ENCODE measurements at regions not wholly inside any gene's neighbourhood (a gene's known extent, or its start where the extent isn't known, plus 50 kb on each side); places are given as distances from the start of the nearest gene placed in this dataset.

GRCh38 chr12:34526946-34527345 lies 504.6 kb downstream of the ALG10 start:
- Mint-ChIP-seq H3K27me3 (no peaks in the 10 kb centered on the region), H3K9me3 (peaks cover 47% of the 10 kb centered on the region), H3K27ac (no peak overlapping the region), H3K36me3 (ENCODE audit: low read depth) (no peaks in the 10 kb centered on the region), H3K4me1 (ENCODE audit: low read depth) (no peaks in the 10 kb centered on the region), H3K4me3 (no peak overlapping the region)
- ChIA-PET POLR2A (no interaction called here), CTCF (no interaction called here)
- ATAC-seq: no peak
- intact Hi-C loops (cut with micrococcal nuclease): no loop called here
- no peak for TF ChIP-seq CTCF (IDR thresholded peaks at IDR 0.05)
- no peak for DNase-seq

- Mint-ChIP-seq H3K36me3 (ENCODE audit: low read depth) (peaks cover 4% of the 10 kb centered on the region), H3K27ac (no peak overlapping the region), H3K4me1 (ENCODE audit: low read depth) (no peaks in the 10 kb centered on the region), H3K4me3 (no peak overlapping the region), H3K27me3 (no peaks in the 10 kb centered on the region), H3K9me3 (peaks cover 37% of the 10 kb centered on the region)
- intact Hi-C loops (cut with micrococcal nuclease): no loop called here
- DNase-seq (no peak), ATAC-seq (no peak)
- ChIA-PET CTCF (no interaction called here), POLR2A (no interaction called here)
- no peak for TF ChIP-seq CTCF (IDR thresholded peaks at IDR 0.05)
Observed at GRCh38 chr12:34547276-34547675, 525.0 kb downstream of the ALG10 start.

- H3K36me3 Mint-ChIP-seq (ENCODE audit: low read depth): peaks cover 2% of the 10 kb centered on the region
- peaks cover 56% of the 10 kb centered on the region for H3K9me3 Mint-ChIP-seq
- no peak overlapping the region for H3K27ac Mint-ChIP-seq
- H3K4me1 Mint-ChIP-seq (ENCODE audit: low read depth): no peaks in the 10 kb centered on the region
- CTCF ChIA-PET: no interaction called here
- POLR2A ChIA-PET: no interaction called here
- DNase-seq (no peak), ATAC-seq (no peak)
- H3K4me3 Mint-ChIP-seq: no peak overlapping the region
- TF ChIP-seq CTCF (IDR thresholded peaks at IDR 0.05): no peak
- H3K27me3 Mint-ChIP-seq: no peaks in the 10 kb centered on the region
- intact Hi-C loops (cut with micrococcal nuclease): no loop called here
Observed at GRCh38 chr12:34591966-34592365, 569.7 kb downstream of the ALG10 start.

- CTCF ChIA-PET: no interaction called here
- no peak for DNase-seq
- intact Hi-C loops (cut with micrococcal nuclease): no loop called here
- peaks cover 2% of the 10 kb centered on the region for H3K36me3 Mint-ChIP-seq (ENCODE audit: low read depth)
- ATAC-seq: no peak
- POLR2A ChIA-PET: no interaction called here
- no peaks in the 10 kb centered on the region for H3K4me1 Mint-ChIP-seq (ENCODE audit: low read depth)
- no peaks in the 10 kb centered on the region for H3K27me3 Mint-ChIP-seq
- H3K4me3 Mint-ChIP-seq: no peak overlapping the region
- H3K9me3 Mint-ChIP-seq: peaks cover 55% of the 10 kb centered on the region
- no peak overlapping the region for H3K27ac Mint-ChIP-seq
- no peak for TF ChIP-seq CTCF (IDR thresholded peaks at IDR 0.05)
Observed at GRCh38 chr12:34595749-34596733, 573.7 kb downstream of the ALG10 start.

- intact Hi-C loops (cut with micrococcal nuclease): no loop called here
- POLR2A ChIA-PET: no interaction called here
- DNase-seq: no peak
- H3K27ac Mint-ChIP-seq: no peak overlapping the region
- H3K4me1 Mint-ChIP-seq (ENCODE audit: low read depth): no peaks in the 10 kb centered on the region
- CTCF ChIA-PET: no interaction called here
- H3K4me3 Mint-ChIP-seq: no peak overlapping the region
- no peak for TF ChIP-seq CTCF (IDR thresholded peaks at IDR 0.05)
- H3K9me3 Mint-ChIP-seq: peaks cover 48% of the 10 kb centered on the region
- H3K36me3 Mint-ChIP-seq (ENCODE audit: low read depth): peaks cover 2% of the 10 kb centered on the region
- no peak for ATAC-seq
- H3K27me3 Mint-ChIP-seq: no peaks in the 10 kb centered on the region
Observed at GRCh38 chr12:34597548-34598351, 575.5 kb downstream of the ALG10 start.

All from activated CD8-positive, alpha-beta T cell treated with anti-CD3 and anti-CD28 coated beads for 36 hours (primary cell).